Hindlimb muscle (tissue), 1 donor: ENCODE measurements at regions not wholly inside any gene's neighbourhood (a gene's known extent, or its start where the extent isn't known, plus 50 kb on each side); places are given as distances from the start of the nearest gene placed in this dataset.

Source experiments
- DNase-seq: peaks from one replicate; pipeline ENCODE4 v3.0.0-alpha.2; 2013

DNA sequence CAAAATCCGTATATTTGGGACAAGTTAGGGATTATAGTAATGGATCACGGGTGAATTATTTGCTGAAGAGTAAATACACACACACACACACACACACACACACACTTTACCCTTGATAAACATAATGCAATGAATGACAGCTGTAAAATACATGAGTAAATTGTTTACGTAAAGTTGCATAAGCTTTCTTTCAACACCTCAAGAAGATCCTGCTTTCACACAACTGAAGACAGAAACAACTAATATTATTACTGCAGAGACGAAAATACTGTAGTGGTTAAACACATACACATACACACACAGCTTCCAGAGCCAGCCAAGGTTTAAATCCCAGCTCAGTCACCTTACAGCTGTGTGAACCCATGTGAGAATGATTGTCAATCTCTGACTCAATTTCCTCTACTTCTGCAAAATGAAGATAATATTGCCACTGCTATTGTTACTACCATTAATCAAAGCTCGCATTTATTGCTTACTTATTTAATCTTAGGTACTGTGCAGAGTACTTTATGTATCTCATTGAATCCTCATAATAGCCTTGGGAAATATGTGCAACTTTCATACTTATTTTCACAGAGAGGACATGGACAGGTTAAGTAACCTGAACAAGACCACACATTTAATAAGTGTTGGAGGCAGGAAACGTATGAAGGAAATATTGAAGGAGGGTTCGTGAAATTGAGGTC lies 50.6 kb upstream of the DOK6 start:
- no peak for DNase-seq
